Esophagus muscularis mucosa (tissue), 4 donors: ENCODE measurements at regions not wholly inside any gene's neighbourhood (a gene's known extent, or its start where the extent isn't known, plus 50 kb on each side); places are given as distances from the start of the nearest gene placed in this dataset.
A peak's percentile ranks its signal among the peaks of the same experiment; 100 is the strongest.

Source experiments
- DNase-seq: peaks from one replicate; pipeline ENCODE4 v3.0.0-alpha.2; 2017; ENCODE audit errors: extremely low spot score
- H3K27ac ChIP-seq, 4 donors: fragments of 200-600 bp; sonication (generic); replicated peaks in 1 of 4; 1 replicate in 3 of 4; 2 replicates in 1 of 4; pipeline ENCODE4 v1.5.1; 2016 to 2019; ENCODE audit warnings: mild to moderate bottlenecking in 1 of 4
- H3K27me3 ChIP-seq, 4 donors: fragments of 200-600 bp; sonication (generic); one replicate each; pipeline versions ENCODE4 v1.5.1 to v1.6.0; 2016 to 2019
- H3K36me3 ChIP-seq, 4 donors: fragments of 200-600 bp; sonication (generic); one replicate each; pipeline ENCODE4 v1.5.1; 2016 to 2019
- H3K4me1 ChIP-seq, 4 donors: fragments of 200-600 bp; sonication (generic); one replicate each; pipeline ENCODE4 v1.5.1; 2016 to 2019
- H3K4me3 ChIP-seq, 4 donors: fragments of 200-600 bp; sonication (generic); 1 replicate in 2 of 4; 2 replicates in 2 of 4; pipeline ENCODE4 v1.5.1; 2016 to 2019; ENCODE audit warnings: mild to moderate bottlenecking in 4 of 4, moderate library complexity in 1 of 4
- H3K9me3 ChIP-seq, 4 donors: fragments of 200-600 bp; sonication (generic); 1 replicate in 3 of 4; 2 replicates in 1 of 4; pipeline ENCODE4 v1.5.1; 2016 to 2019
- CTCF ChIP-seq, 3 experiments: fragments of 200-600 bp in 2 of 3; fragments of 450-650 bp in 1 of 3; sonication (generic) in 2 of 3; IDR thresholded peaks; one replicate each; pipeline ENCODE4 v1.5.1; 2017 to 2019; ENCODE audit warnings: antibody characterized with exemption in 3 of 3, mild to moderate bottlenecking in 2 of 3, moderate library complexity in 1 of 3
- EP300 ChIP-seq: sonication (generic); formaldehyde crosslinking; IDR thresholded peaks from one replicate; pipeline ENCODE4 v1.6.1; 2017; ENCODE audit warnings: antibody characterized with exemption
- POLR2A ChIP-seq: fragments of 450-650 bp; IDR thresholded peaks from one replicate; pipeline ENCODE4 v1.6.1; 2017; ENCODE audit warnings: antibody characterized with exemption, moderate library complexity, mild to moderate bottlenecking, low read depth
- POLR2AphosphoS5 ChIP-seq, 2 donors: sonication (generic); formaldehyde crosslinking; IDR thresholded peaks; one replicate each; pipeline ENCODE4 v1.6.1; 2017; ENCODE audit warnings: antibody characterized with exemption in 2 of 2
- WGBS: methylation state at CpG from one replicate; pipeline ENCODE4 v1.1.5; 2018; 5-methylcytosine and 5-hydroxymethylcytosine counted together
- intact Hi-C: fragments of 100-400 bp; cut with DNase I; formaldehyde crosslinking; loops from one replicate; pipeline ENCODE4 v1.15.1; 2023

- Histone ChIP-seq H3K4me1 (peaks cover 12 to 35% (median 30%) of the 10 kb centered on the region in 4 donors), H3K27me3 (no peaks in the 10 kb centered on the region), H3K4me3 (no peak overlapping the region), H3K27ac (peak overlapping the region in 2 of 4 donors; percentile 0 to 37), H3K9me3 (no peaks in the 10 kb centered on the region), H3K36me3 (no peaks in the 10 kb centered on the region)
- 59% methylated on average over 6 of the region's 6 CpGs for WGBS
- TF ChIP-seq POLR2AphosphoS5 (IDR thresholded peaks at IDR 0.05) = no peak
- no peak for TF ChIP-seq POLR2A
- no peak for TF ChIP-seq EP300
- peak; percentile 32 to 52 (median 33) for TF ChIP-seq CTCF (IDR thresholded peaks at IDR 0.05)
- intact Hi-C loops = loop anchor here (5.0 kb wide), 1 partner anchor 80 kb away; the partner anchor contains the start of genes FLOT1 and IER3
- DNase-seq = no peak
These were observed 62.2 kb upstream of the DDR1 start for GRCh38 chr6:30821862-30822784.

GRCh38 chr6:30820193-30820592 is 64.1 kb upstream of the DDR1 start:
- TF ChIP-seq EP300 (no peak), POLR2AphosphoS5 (IDR thresholded peaks at IDR 0.05) (no peak), CTCF (IDR thresholded peaks at IDR 0.05) (no peak)
- H3K4me3 ChIP-seq = no peak overlapping the region
- DNase-seq = no peak
- no peaks in the 10 kb centered on the region for H3K9me3 ChIP-seq
- no peaks in the 10 kb centered on the region for H3K36me3 ChIP-seq
- H3K27ac ChIP-seq = no peak overlapping the region
- intact Hi-C loops = loop anchor here (5.0 kb wide), 1 partner anchor 78 kb away; the partner anchor contains the start of genes FLOT1 and IER3
- no peaks in the 10 kb centered on the region for H3K27me3 ChIP-seq
- H3K4me1 ChIP-seq = peaks cover 12 to 31% (median 26%) of the 10 kb centered on the region in 4 donors
- WGBS = 100% methylated on average over 1 of the region's 1 CpG

GRCh38 chr6:30819297-30819917 is 64.9 kb upstream of the DDR1 start:
- Histone ChIP-seq H3K36me3 (no peaks in the 10 kb centered on the region), H3K27ac (no peak overlapping the region), H3K9me3 (no peaks in the 10 kb centered on the region), H3K4me1 (peaks cover 12 to 31% (median 26%) of the 10 kb centered on the region in 4 donors), H3K27me3 (no peaks in the 10 kb centered on the region), H3K4me3 (no peak overlapping the region)
- TF ChIP-seq POLR2AphosphoS5 (IDR thresholded peaks at IDR 0.05) (no peak), EP300 (no peak), POLR2A (no peak), CTCF (IDR thresholded peaks at IDR 0.05) (no peak)
- WGBS = 98% methylated on average over 10 of the region's 10 CpGs
- no peak for DNase-seq
- intact Hi-C loops = no loop called here

- H3K36me3 ChIP-seq = no peaks in the 10 kb centered on the region
- no peaks in the 10 kb centered on the region for H3K27me3 ChIP-seq
- no peak overlapping the region for H3K4me3 ChIP-seq
- DNase-seq = no peak
- WGBS = 79% methylated on average over 4 of the region's 4 CpGs
- intact Hi-C loops = no loop called here
- no peaks in the 10 kb centered on the region for H3K9me3 ChIP-seq
- H3K4me1 ChIP-seq = peaks cover 12 to 30% (median 25%) of the 10 kb centered on the region in 4 donors
- TF ChIP-seq EP300 (no peak), POLR2AphosphoS5 (IDR thresholded peaks at IDR 0.05) (no peak), CTCF (IDR thresholded peaks at IDR 0.05) (no peak), POLR2A (no peak)
- peak overlapping the region in 1 of 4 donors; percentile 34 for H3K27ac ChIP-seq
These were observed 65.9 kb upstream of the DDR1 start for GRCh38 chr6:30818391-30818841.
